B cell (primary cell): ENCODE measurements at regions not wholly inside any gene's neighbourhood (a gene's known extent, or its start where the extent isn't known, plus 50 kb on each side); places are given as distances from the start of the nearest gene placed in this dataset.

Source experiments
- EZH2 ChIP-seq: IDR thresholded peaks from 2 replicates; pipeline ENCODE4 v1.6.1; 2012; ENCODE audit warnings: borderline replicate concordance, low read depth, mild to moderate bottlenecking, moderate library complexity, low read length; ENCODE audit not compliant: insufficient read depth, poor library complexity, severe bottlenecking
- TF ChIP-seq, protein P1 (sequence below): fragments of 200-600 bp; IDR thresholded peaks from one replicate; pipeline ENCODE4 v1.8.0; 2022; ENCODE audit warnings: antibody characterized with exemption, mild to moderate bottlenecking

DNA sequence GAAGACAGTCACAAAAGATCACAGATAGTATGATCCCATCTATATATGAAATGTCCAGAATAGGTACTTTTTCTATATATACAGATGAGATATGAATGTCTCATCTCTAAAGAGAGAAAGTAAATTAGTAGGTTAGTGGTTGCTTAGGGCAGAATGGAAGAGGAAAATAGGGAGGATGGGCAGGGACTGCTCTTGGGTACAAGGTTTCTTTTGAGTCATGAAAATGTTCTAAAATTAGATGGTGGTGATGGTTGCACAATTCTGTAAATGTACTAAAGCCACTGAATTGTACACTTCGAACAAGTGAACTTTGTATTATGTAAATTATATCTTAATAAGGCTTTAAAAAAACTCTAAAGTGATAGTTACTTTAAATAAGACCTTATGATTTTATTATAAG is 59.6 kb upstream of the GRAMD2B start:
- TF ChIP-seq, protein P1, sequence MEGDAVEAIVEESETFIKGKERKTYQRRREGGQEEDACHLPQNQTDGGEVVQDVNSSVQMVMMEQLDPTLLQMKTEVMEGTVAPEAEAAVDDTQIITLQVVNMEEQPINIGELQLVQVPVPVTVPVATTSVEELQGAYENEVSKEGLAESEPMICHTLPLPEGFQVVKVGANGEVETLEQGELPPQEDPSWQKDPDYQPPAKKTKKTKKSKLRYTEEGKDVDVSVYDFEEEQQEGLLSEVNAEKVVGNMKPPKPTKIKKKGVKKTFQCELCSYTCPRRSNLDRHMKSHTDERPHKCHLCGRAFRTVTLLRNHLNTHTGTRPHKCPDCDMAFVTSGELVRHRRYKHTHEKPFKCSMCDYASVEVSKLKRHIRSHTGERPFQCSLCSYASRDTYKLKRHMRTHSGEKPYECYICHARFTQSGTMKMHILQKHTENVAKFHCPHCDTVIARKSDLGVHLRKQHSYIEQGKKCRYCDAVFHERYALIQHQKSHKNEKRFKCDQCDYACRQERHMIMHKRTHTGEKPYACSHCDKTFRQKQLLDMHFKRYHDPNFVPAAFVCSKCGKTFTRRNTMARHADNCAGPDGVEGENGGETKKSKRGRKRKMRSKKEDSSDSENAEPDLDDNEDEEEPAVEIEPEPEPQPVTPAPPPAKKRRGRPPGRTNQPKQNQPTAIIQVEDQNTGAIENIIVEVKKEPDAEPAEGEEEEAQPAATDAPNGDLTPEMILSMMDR: no peak
- no peak for TF ChIP-seq EZH2
